ENCODE measurements at regions not wholly inside any gene's neighbourhood (a gene's known extent, or its start where the extent isn't known, plus 50 kb on each side); places are given as distances from the start of the nearest gene placed in this dataset.
"Not testable (repeated sequence)": the region's sequence is repeated elsewhere in the genome, so short reads cannot be mapped to it uniquely, and the experiment has no call there.

DNA sequence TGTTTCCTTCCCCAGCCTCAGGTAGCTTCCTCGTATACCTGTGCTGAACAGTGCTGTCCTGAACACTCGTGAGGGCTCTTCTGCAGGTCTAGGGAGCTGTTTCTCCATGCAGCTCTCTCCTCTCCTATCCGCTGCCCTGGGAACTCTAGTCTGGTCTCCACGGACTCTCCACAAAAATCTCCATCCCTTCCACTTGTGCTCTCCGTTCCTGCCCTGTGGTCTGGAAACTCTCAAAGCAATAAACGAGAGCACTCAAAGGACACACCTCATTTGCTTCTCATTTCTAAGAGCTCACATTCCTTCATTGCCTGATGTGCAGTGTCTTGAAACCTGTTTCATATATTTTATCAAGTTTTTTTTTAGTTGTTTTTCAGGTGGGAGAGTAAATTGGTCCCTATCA is 235.9 kb upstream of the RGS17 start:
- Histone ChIP-seq H3K36me3 (ENCODE audit: control insufficient read depth in 5 of 5, insufficient read depth in 5 of 5, low read length in 5 of 5) (no peaks in the 10 kb centered on the region), H3K27ac (ENCODE audit: low read depth, low read length) (no peak overlapping the region), H3K4me1 (ENCODE audit: control insufficient read depth in 5 of 5, insufficient read depth in 5 of 5, low read length in 5 of 5) (no peaks in the 10 kb centered on the region), H3K27me3 (ENCODE audit: control insufficient read depth in 5 of 5, insufficient read depth in 4 of 5, low read length in 5 of 5) (no peaks in the 10 kb centered on the region), H3K9me3 (ENCODE audit: control insufficient read depth in 5 of 5, low read length in 5 of 5) (peaks cover 0 to 3% (median 0%) of the 10 kb centered on the region in 5 donors), H3K9ac (ENCODE audit: low read length in 5 of 5) (no peak overlapping the region), H3K4me3 (ENCODE audit: low read depth in 1 of 5, low read length in 5 of 5) (no peak overlapping the region)

- no peaks in the 10 kb centered on the region for H3K27me3 ChIP-seq (ENCODE audit: control insufficient read depth in 5 of 5, insufficient read depth in 4 of 5, low read length in 5 of 5)
- no peaks in the 10 kb centered on the region for H3K36me3 ChIP-seq (ENCODE audit: control insufficient read depth in 5 of 5, insufficient read depth in 5 of 5, low read length in 5 of 5)
- H3K9me3 ChIP-seq (ENCODE audit: control insufficient read depth in 5 of 5, low read length in 5 of 5), result peaks cover 0 to 9% (median 0%) of the 10 kb centered on the region in 5 donors
- no peak overlapping the region for H3K27ac ChIP-seq (ENCODE audit: low read depth, low read length)
- no peaks in the 10 kb centered on the region for H3K4me1 ChIP-seq (ENCODE audit: control insufficient read depth in 5 of 5, insufficient read depth in 5 of 5, low read length in 5 of 5)
- H3K4me3 ChIP-seq (ENCODE audit: low read depth in 1 of 5, low read length in 5 of 5), result no peak overlapping the region
- H3K9ac ChIP-seq (ENCODE audit: low read length in 5 of 5), result no peak overlapping the region
Observed at GRCh38 chr6:153357391-153357790, 226.3 kb upstream of the RGS17 start.

GRCh38 chr6:153340568-153340967 is 209.5 kb upstream of the RGS17 start:
- peaks cover 0 to 1% (median 0%) of the 10 kb centered on the region in 5 donors for H3K9me3 ChIP-seq (ENCODE audit: control insufficient read depth in 5 of 5, low read length in 5 of 5)
- no peaks in the 10 kb centered on the region for H3K27me3 ChIP-seq (ENCODE audit: control insufficient read depth in 5 of 5, insufficient read depth in 4 of 5, low read length in 5 of 5)
- no peaks in the 10 kb centered on the region for H3K4me1 ChIP-seq (ENCODE audit: control insufficient read depth in 5 of 5, insufficient read depth in 5 of 5, low read length in 5 of 5)
- H3K27ac ChIP-seq (ENCODE audit: low read depth, low read length), result no peak overlapping the region
- no peaks in the 10 kb centered on the region for H3K36me3 ChIP-seq (ENCODE audit: control insufficient read depth in 5 of 5, insufficient read depth in 5 of 5, low read length in 5 of 5)
- no peak overlapping the region for H3K4me3 ChIP-seq (ENCODE audit: low read depth in 1 of 5, low read length in 5 of 5)
- H3K9ac ChIP-seq (ENCODE audit: low read length in 5 of 5), result no peak overlapping the region

DNA sequence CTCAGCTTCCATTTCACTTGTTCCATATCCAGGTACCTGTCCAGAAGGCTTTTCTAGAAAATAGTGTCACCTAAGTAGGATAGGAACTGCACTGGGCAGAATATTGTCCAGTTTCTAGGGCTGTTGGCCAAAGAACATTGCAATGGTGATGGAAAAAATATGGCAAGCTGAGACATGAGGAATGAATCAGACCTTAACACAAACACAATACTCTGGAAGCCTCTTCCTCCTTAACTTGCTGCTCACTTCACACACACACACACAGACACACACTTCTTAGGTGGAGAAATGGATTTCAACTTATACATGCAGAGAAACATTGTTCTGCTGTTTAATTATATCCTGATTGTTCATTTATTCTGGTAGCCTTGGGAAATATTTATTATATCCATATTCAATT is 203.0 kb upstream of the RGS17 start:
- H3K9me3 ChIP-seq (ENCODE audit: control insufficient read depth in 5 of 5, low read length in 5 of 5), result peaks cover 0 to 3% (median 0%) of the 10 kb centered on the region in 5 donors
- no peaks in the 10 kb centered on the region for H3K4me1 ChIP-seq (ENCODE audit: control insufficient read depth in 5 of 5, insufficient read depth in 5 of 5, low read length in 5 of 5)
- H3K27me3 ChIP-seq (ENCODE audit: control insufficient read depth in 5 of 5, insufficient read depth in 4 of 5, low read length in 5 of 5), result no peaks in the 10 kb centered on the region
- no peak overlapping the region for H3K9ac ChIP-seq (ENCODE audit: low read length in 5 of 5)
- no peaks in the 10 kb centered on the region for H3K36me3 ChIP-seq (ENCODE audit: control insufficient read depth in 5 of 5, insufficient read depth in 5 of 5, low read length in 5 of 5)
- H3K4me3 ChIP-seq (ENCODE audit: low read depth in 1 of 5, low read length in 5 of 5), result no peak overlapping the region
- H3K27ac ChIP-seq (ENCODE audit: low read depth, low read length), result no peak overlapping the region

- not testable (repeated sequence) for H3K9me3 ChIP-seq (ENCODE audit: control insufficient read depth in 5 of 5, low read length in 5 of 5); H3K4me1 ChIP-seq (ENCODE audit: control insufficient read depth in 5 of 5, insufficient read depth in 5 of 5, low read length in 5 of 5); H3K36me3 ChIP-seq (ENCODE audit: control insufficient read depth in 5 of 5, insufficient read depth in 5 of 5, low read length in 5 of 5); H3K27me3 ChIP-seq (ENCODE audit: control insufficient read depth in 5 of 5, insufficient read depth in 4 of 5, low read length in 5 of 5); H3K9ac ChIP-seq (ENCODE audit: low read length in 5 of 5); H3K27ac ChIP-seq (ENCODE audit: low read depth, low read length); H3K4me3 ChIP-seq (ENCODE audit: low read depth in 1 of 5, low read length in 5 of 5)
Observed at GRCh38 chr6:153331221-153331620, 200.1 kb upstream of the RGS17 start.

GRCh38 chr6:153328194-153328593 is 197.1 kb upstream of the RGS17 start:
- Histone ChIP-seq H3K27me3 (ENCODE audit: control insufficient read depth in 5 of 5, insufficient read depth in 4 of 5, low read length in 5 of 5) (no peaks in the 10 kb centered on the region), H3K4me1 (ENCODE audit: control insufficient read depth in 5 of 5, insufficient read depth in 5 of 5, low read length in 5 of 5) (no peaks in the 10 kb centered on the region), H3K9ac (ENCODE audit: low read length in 5 of 5) (no peak overlapping the region), H3K9me3 (ENCODE audit: control insufficient read depth in 5 of 5, low read length in 5 of 5) (peaks cover 0 to 3% (median 0%) of the 10 kb centered on the region in 5 donors), H3K4me3 (ENCODE audit: low read depth in 1 of 5, low read length in 5 of 5) (no peak overlapping the region), H3K27ac (ENCODE audit: low read depth, low read length) (no peak overlapping the region), H3K36me3 (ENCODE audit: control insufficient read depth in 5 of 5, insufficient read depth in 5 of 5, low read length in 5 of 5) (no peaks in the 10 kb centered on the region)

DNA sequence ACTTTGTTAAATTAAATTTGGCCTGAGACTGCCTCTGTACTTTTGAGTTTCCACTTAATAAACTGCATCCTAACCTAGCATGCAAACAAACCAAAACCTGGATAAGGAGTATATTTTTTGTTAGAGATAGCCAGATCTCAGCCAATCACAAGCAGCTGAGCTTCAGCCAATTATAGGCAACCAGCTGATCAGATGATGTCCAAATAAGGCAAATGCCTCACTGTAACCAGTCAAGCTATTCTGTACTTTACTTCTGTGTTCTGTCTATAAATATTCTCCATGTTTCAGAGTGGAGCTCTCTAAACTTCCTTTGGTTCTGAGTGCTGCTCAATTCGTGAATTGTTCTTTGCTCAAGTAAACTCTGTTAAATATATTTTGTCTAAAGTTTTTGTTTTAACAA is 194.6 kb upstream of the RGS17 start:
- no peaks in the 10 kb centered on the region for H3K9me3 ChIP-seq (ENCODE audit: control insufficient read depth in 5 of 5, low read length in 5 of 5)
- H3K9ac ChIP-seq (ENCODE audit: low read length in 5 of 5), result no peak overlapping the region
- H3K4me1 ChIP-seq (ENCODE audit: control insufficient read depth in 5 of 5, insufficient read depth in 5 of 5, low read length in 5 of 5), result no peaks in the 10 kb centered on the region
- no peak overlapping the region for H3K27ac ChIP-seq (ENCODE audit: low read depth, low read length)
- no peaks in the 10 kb centered on the region for H3K36me3 ChIP-seq (ENCODE audit: control insufficient read depth in 5 of 5, insufficient read depth in 5 of 5, low read length in 5 of 5)
- H3K4me3 ChIP-seq (ENCODE audit: low read depth in 1 of 5, low read length in 5 of 5), result no peak overlapping the region
- H3K27me3 ChIP-seq (ENCODE audit: control insufficient read depth in 5 of 5, insufficient read depth in 4 of 5, low read length in 5 of 5), result no peaks in the 10 kb centered on the region

- H3K4me3 ChIP-seq (ENCODE audit: low read depth in 1 of 5, low read length in 5 of 5), result no peak overlapping the region
- H3K9me3 ChIP-seq (ENCODE audit: control insufficient read depth in 5 of 5, low read length in 5 of 5), result no peaks in the 10 kb centered on the region
- H3K27ac ChIP-seq (ENCODE audit: low read depth, low read length), result no peak overlapping the region
- no peaks in the 10 kb centered on the region for H3K4me1 ChIP-seq (ENCODE audit: control insufficient read depth in 5 of 5, insufficient read depth in 5 of 5, low read length in 5 of 5)
- H3K27me3 ChIP-seq (ENCODE audit: control insufficient read depth in 5 of 5, insufficient read depth in 4 of 5, low read length in 5 of 5), result no peaks in the 10 kb centered on the region
- H3K36me3 ChIP-seq (ENCODE audit: control insufficient read depth in 5 of 5, insufficient read depth in 5 of 5, low read length in 5 of 5), result no peaks in the 10 kb centered on the region
- no peak overlapping the region for H3K9ac ChIP-seq (ENCODE audit: low read length in 5 of 5)
Observed at GRCh38 chr6:153312634-153313033, 181.6 kb upstream of the RGS17 start.

DNA sequence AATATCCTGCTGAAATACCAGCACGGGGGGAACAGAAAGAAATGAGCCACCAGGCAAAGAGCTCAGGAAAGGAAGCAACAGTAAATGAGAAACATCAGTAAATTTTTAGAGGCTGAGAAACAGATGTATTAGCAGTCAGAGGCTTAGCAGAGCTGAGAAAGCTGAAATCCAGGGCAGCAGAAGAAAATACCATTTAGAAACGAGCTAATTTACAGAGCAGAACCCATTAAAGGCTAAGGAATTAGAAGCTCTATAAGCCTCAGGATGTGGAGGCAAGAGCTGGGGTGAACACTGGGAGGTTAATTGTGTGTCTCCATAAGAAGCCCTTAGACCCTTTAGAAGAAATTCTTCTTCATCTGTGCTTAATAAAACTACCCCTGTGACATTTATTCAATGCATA is 178.6 kb upstream of the RGS17 start:
- Histone ChIP-seq H3K27me3 (ENCODE audit: control insufficient read depth in 5 of 5, insufficient read depth in 4 of 5, low read length in 5 of 5) (no peaks in the 10 kb centered on the region), H3K4me1 (ENCODE audit: control insufficient read depth in 5 of 5, insufficient read depth in 5 of 5, low read length in 5 of 5) (no peaks in the 10 kb centered on the region), H3K4me3 (ENCODE audit: low read depth in 1 of 5, low read length in 5 of 5) (no peak overlapping the region), H3K9me3 (ENCODE audit: control insufficient read depth in 5 of 5, low read length in 5 of 5) (no peaks in the 10 kb centered on the region), H3K36me3 (ENCODE audit: control insufficient read depth in 5 of 5, insufficient read depth in 5 of 5, low read length in 5 of 5) (no peaks in the 10 kb centered on the region), H3K27ac (ENCODE audit: low read depth, low read length) (no peak overlapping the region), H3K9ac (ENCODE audit: low read length in 5 of 5) (no peak overlapping the region)

- H3K9ac ChIP-seq (ENCODE audit: low read length in 5 of 5), result no peak overlapping the region
- no peaks in the 10 kb centered on the region for H3K4me1 ChIP-seq (ENCODE audit: control insufficient read depth in 5 of 5, insufficient read depth in 5 of 5, low read length in 5 of 5)
- H3K27me3 ChIP-seq (ENCODE audit: control insufficient read depth in 5 of 5, insufficient read depth in 4 of 5, low read length in 5 of 5), result no peaks in the 10 kb centered on the region
- H3K27ac ChIP-seq (ENCODE audit: low read depth, low read length), result no peak overlapping the region
- no peak overlapping the region for H3K4me3 ChIP-seq (ENCODE audit: low read depth in 1 of 5, low read length in 5 of 5)
- H3K9me3 ChIP-seq (ENCODE audit: control insufficient read depth in 5 of 5, low read length in 5 of 5), result no peaks in the 10 kb centered on the region
- no peaks in the 10 kb centered on the region for H3K36me3 ChIP-seq (ENCODE audit: control insufficient read depth in 5 of 5, insufficient read depth in 5 of 5, low read length in 5 of 5)
Observed at GRCh38 chr6:153302133-153302532, 171.1 kb upstream of the RGS17 start.

GRCh38 chr6:153301602-153302001 is 170.5 kb upstream of the RGS17 start:
- Histone ChIP-seq H3K4me1 (ENCODE audit: control insufficient read depth in 5 of 5, insufficient read depth in 5 of 5, low read length in 5 of 5) (no peaks in the 10 kb centered on the region), H3K9ac (ENCODE audit: low read length in 5 of 5) (no peak overlapping the region), H3K9me3 (ENCODE audit: control insufficient read depth in 5 of 5, low read length in 5 of 5) (no peaks in the 10 kb centered on the region), H3K36me3 (ENCODE audit: control insufficient read depth in 5 of 5, insufficient read depth in 5 of 5, low read length in 5 of 5) (no peaks in the 10 kb centered on the region), H3K27me3 (ENCODE audit: control insufficient read depth in 5 of 5, insufficient read depth in 4 of 5, low read length in 5 of 5) (no peaks in the 10 kb centered on the region), H3K27ac (ENCODE audit: low read depth, low read length) (no peak overlapping the region), H3K4me3 (ENCODE audit: low read depth in 1 of 5, low read length in 5 of 5) (no peak overlapping the region)

Measured in subcutaneous abdominal adipose tissue (tissue), 5 donors.